Natural killer cell treated with Interleukin-12 subunit alpha and Interleukin-12 subunit beta and Interleukin-15 and Interleukin-18, amount 100 ng/mL, for 72 hours (primary cell): ENCODE measurements at regions not wholly inside any gene's neighbourhood (a gene's known extent, or its start where the extent isn't known, plus 50 kb on each side); places are given as distances from the start of the nearest gene placed in this dataset.

Source experiments
- ATAC-seq, 2 donors: fragments of 150-1000 bp; cut with Tn5 transposase in 1 of 2; sonication (Bioruptor Pico), chemical (Tn5 transposase) in 1 of 2; 2 replicates each; pipeline ENCODE4 v1.10.0; 2021
- DNase-seq: peaks from one replicate; pipeline ENCODE4 v3.0.0; 2022; ENCODE audit warnings: low spot score
- H3K27ac Mint-ChIP-seq, 2 donors: 1 replicate in 1 of 2; 2 replicates in 1 of 2; pipeline ENCODE4 v1.8.0; 2022; ENCODE audit warnings: mixed read lengths in 2 of 2, mild to moderate bottlenecking in 1 of 2, moderate library complexity in 1 of 2
- H3K27me3 Mint-ChIP-seq, 2 donors: 1 replicate in 1 of 2; 2 replicates in 1 of 2; pipeline ENCODE4 v1.8.0; 2022; ENCODE audit warnings: mixed read lengths in 2 of 2
- H3K36me3 Mint-ChIP-seq: one replicate; pipeline ENCODE4 v1.8.0; 2022; ENCODE audit warnings: mixed read lengths
- H3K4me1 Mint-ChIP-seq, 2 donors: 1 replicate in 1 of 2; 2 replicates in 1 of 2; pipeline ENCODE4 v1.8.0; 2022; ENCODE audit warnings: low read depth in 2 of 2, mixed read lengths in 2 of 2, mild to moderate bottlenecking in 1 of 2
- H3K4me3 Mint-ChIP-seq: one replicate; pipeline ENCODE4 v1.8.0; 2022; ENCODE audit warnings: mixed read lengths
- H3K9me3 Mint-ChIP-seq: 2 replicates; pipeline ENCODE4 v1.8.0; 2022; ENCODE audit warnings: mixed read lengths

GRCh38 chr2:24412812-24413211 lies 52.5 kb upstream of the ITSN2 start:
- no peaks in the 10 kb centered on the region for H3K9me3 Mint-ChIP-seq
- H3K4me1 Mint-ChIP-seq = peaks cover 0 to 5% of the 10 kb centered on the region in 2 donors
- no peaks in the 10 kb centered on the region for H3K36me3 Mint-ChIP-seq
- no peak for ATAC-seq
- no peak overlapping the region for H3K27ac Mint-ChIP-seq
- no peaks in the 10 kb centered on the region for H3K27me3 Mint-ChIP-seq
- no peak for DNase-seq
- no peak overlapping the region for H3K4me3 Mint-ChIP-seq

- Mint-ChIP-seq H3K27ac (no peak overlapping the region), H3K4me3 (no peak overlapping the region), H3K36me3 (no peaks in the 10 kb centered on the region), H3K27me3 (peaks cover 4 to 6% of the 10 kb centered on the region in 2 donors), H3K4me1 (peaks cover 0 to 5% of the 10 kb centered on the region in 2 donors), H3K9me3 (no peaks in the 10 kb centered on the region)
- ATAC-seq (no peak), DNase-seq (no peak)
These were observed 51.3 kb upstream of the ITSN2 start for GRCh38 chr2:24411488-24412151.

- Mint-ChIP-seq H3K36me3 (no peaks in the 10 kb centered on the region), H3K27me3 (peaks cover 4 to 6% of the 10 kb centered on the region in 2 donors), H3K4me3 (no peak overlapping the region), H3K27ac (no peak overlapping the region), H3K4me1 (peaks cover 0 to 5% of the 10 kb centered on the region in 2 donors), H3K9me3 (no peaks in the 10 kb centered on the region)
- DNase-seq (no peak), ATAC-seq (no peak)
These were observed 50.6 kb upstream of the ITSN2 start for GRCh38 chr2:24410976-24411375.

- Mint-ChIP-seq H3K36me3 (no peaks in the 10 kb centered on the region), H3K4me3 (no peak overlapping the region), H3K9me3 (no peaks in the 10 kb centered on the region), H3K4me1 (peaks cover 0 to 5% of the 10 kb centered on the region in 2 donors), H3K27me3 (peaks cover 4 to 6% of the 10 kb centered on the region in 2 donors), H3K27ac (no peak overlapping the region)
- peak; percentile 75 for DNase-seq
- ATAC-seq = peak; percentile 65 to 72
These were observed 49.6 kb upstream of the ITSN2 start for GRCh38 chr2:24409700-24410556.
